ENCODE measurements at regions not wholly inside any gene's neighbourhood (a gene's known extent, or its start where the extent isn't known, plus 50 kb on each side); places are given as distances from the start of the nearest gene placed in this dataset.

- no peak for TF ChIP-seq CTCF (conservative IDR thresholded peaks at IDR 0.05; ENCODE audit: low read depth, low read length)
- no peak for TF ChIP-seq EZH2phosphoT487 (IDR thresholded peaks at IDR 0.05; ENCODE audit: borderline replicate concordance, low read length)
Observed at GRCh38 chr2:81870119-81870518, 1565.6 kb upstream of the LRRTM1 start.
